ENCODE measurements at regions not wholly inside any gene's neighbourhood (a gene's known extent, or its start where the extent isn't known, plus 50 kb on each side); places are given as distances from the start of the nearest gene placed in this dataset.

DNA sequence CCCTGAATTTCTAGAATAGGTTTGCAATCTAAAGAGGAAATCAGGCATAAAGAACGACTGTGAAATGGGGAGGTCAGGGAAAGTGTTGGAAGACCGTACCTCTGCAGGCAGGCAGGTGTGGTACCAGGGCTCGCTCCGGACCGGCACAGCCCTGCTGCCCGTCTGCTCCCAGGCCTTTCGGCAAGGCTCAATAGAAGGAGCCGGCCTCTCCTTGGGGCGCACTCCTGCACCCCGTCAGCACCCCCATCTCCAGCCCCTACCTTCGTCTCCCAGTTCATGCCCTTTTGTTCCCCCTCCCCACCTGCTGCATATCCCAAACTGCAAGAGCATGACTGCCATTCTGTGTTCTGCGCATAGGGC lies 139.8 kb upstream of the SOX1 start:
- no peak for DNase-seq

DNA sequence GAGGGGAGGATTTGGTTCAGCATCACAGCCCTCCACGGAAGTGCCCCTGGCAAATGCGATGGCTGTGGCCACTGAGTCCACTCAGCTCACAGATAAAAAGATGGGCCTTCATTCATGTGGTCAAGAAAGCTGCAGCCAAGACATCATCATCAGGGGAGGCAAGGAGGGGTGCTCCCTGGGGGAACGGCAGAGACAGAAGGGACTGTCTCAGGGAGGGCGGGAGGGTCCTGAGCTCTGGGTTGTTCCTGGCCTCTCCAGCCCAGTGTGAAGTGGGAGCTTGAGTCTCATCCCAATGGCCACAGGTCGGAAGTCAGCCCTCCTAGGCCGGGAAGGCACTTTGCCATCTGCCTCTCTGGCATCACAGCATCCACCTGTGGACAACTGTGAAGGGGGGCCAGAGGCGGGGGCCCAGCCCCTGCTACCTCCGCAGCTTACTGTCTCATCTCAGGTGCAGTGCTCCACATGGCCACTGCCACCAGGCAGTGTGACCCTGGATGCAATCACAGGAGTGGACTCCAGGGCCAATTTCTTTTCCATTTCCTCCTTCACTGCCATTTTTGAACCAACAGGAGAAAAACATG lies 137.8 kb upstream of the SOX1 start:
- DNase-seq: no peak

GRCh38 chr13:111936267-111936925 lies 130.6 kb upstream of the SOX1 start:
- DNase-seq: no peak

DNA sequence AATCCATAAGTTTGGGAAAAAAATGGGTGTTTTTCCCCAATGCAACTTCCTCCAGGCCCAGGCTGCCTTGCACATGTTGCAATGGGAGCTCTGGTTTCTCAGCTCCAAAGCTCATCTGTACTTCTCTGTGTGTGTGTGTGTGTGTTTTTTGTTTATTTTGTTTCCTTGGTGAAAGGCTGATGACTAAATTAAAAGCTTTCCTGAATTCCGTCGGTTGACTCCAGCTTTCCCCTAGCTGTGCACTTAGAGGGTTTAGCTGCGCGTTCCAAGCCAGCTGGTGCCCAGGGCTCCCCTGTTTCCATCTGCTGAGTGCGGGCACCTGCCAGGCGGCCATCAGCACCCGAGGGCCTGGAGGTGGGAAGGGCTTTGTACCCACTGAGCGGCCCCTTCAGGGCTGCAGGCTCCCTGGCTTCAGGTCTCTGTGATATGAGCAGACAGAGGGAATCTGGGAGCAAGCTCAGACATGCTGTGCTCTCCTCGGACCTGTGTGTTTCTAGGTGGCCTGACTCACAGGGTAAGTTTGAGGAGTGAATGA lies 129.1 kb upstream of the SOX1 start:
- DNase-seq: no peak

DNA sequence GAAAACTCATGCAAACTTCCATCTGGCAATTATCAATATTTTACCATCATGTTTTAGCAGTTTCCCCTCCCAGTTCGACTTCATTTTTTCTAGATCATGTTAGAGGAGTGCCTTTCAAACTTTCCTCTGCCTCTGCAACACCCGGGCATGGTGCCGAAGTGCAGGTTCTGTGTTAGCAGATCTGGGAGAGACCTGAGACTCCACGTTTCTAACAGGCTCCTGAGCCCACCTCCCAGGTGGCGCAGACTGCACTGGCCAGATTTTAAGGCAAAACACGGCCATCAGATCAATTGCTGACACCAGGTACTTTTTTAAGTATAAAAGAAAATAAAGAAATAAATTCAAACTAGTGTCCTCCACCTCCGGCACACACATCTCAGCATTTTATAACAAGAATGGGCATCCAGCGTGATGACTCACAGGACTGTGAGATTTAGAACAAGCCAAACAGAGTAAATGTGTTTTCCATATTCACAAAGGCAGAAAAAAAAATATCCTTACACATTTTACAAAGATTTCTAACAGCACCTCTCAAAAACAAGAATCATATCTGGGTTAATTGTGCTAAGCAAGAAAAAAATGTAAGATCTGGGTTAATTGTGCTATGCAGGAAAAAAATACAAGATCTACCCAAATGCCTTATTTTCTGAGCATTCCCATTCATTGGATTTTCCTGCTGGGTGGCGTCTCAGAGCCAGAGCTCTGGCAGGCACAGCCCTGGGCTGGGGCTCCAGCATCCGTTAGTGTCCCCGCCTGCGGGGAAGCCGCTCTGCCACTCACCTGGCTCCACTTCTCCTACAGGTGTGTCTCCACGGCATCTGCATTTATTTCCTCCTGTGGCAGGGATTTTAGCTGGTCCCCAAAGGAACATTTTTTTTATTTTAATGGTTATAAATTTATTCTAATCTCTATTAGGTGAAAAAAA lies 127.9 kb upstream of the SOX1 start:
- no peak for DNase-seq

DNA sequence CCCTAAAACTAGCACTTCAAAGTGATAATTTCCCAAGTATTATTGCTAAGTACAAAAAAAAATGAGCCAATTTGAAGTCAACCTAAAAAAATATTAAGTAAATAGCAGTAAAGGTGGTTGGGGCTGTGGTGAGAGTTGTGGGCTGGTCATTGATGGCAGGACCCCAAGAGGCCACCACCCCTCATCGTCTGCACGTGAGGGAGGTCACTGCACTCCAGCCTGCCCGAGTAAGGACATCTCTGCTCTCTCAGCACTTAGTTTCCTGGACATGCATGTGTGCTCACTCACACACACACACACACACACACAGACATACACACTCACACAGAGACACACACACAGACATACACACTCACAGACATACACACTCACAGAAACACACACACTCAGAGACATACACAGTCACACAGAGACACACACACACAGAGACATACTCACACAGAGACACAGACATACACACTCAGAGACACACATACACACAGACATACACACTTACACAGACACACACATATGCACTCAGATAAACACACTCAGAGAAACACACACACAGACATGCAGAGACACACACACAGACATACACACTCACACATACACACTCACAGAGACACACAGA lies 127.2 kb upstream of the SOX1 start:
- DNase-seq: no peak

- no peak for DNase-seq
These were observed 126.1 kb upstream of the SOX1 start for GRCh38 chr13:111940892-111941291.

- DNase-seq: no peak
These were observed 125.0 kb upstream of the SOX1 start for GRCh38 chr13:111941845-111942447.

- DNase-seq: no peak
These were observed 123.6 kb upstream of the SOX1 start for GRCh38 chr13:111943229-111943795.

GRCh38 chr13:111944171-111944583 lies 122.8 kb upstream of the SOX1 start:
- no peak for DNase-seq

DNA sequence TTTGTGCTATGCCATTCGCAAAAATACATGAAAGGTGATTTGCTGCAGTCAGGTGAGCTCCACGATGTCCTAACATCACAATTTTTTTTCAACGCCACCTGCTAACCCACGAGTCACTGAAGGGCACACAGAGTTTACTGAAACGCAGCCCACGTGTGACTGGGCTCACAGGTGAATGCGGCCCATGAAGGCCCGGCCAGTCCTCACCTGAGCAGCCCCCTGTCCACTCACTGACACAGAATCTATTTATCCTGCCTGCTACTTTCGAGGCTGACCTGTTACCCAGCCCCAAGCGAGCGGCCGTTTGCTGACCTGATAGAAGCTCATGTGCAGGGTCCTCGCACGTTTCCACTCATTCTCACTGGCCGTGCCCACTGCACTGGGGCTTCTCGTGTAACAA lies 121.9 kb upstream of the SOX1 start:
- DNase-seq: no peak

DNA sequence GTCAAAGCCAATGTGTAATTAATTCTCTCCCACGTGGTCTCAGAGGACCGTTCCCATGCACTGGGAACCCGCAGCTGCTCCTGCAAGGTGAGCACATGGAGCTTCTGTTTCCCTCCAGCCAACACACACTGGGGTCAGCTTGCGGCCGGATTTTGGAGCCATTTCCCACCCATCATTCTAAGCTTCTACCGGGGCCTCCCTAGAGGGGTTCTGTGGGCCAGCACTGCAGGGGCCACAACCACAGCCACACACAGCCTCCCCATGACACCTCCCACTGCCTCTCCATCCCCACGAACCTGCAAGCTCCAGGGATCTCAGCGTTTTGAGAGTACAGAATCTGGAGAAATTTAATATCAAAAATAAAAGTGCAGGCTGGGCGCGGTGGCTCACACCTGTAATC lies 120.7 kb upstream of the SOX1 start:
- no peak for DNase-seq

GRCh38 chr13:111947026-111947810 lies 119.7 kb upstream of the SOX1 start:
- no peak for DNase-seq

GRCh38 chr13:111947876-111948275 lies 119.1 kb upstream of the SOX1 start:
- no peak for DNase-seq

DNA sequence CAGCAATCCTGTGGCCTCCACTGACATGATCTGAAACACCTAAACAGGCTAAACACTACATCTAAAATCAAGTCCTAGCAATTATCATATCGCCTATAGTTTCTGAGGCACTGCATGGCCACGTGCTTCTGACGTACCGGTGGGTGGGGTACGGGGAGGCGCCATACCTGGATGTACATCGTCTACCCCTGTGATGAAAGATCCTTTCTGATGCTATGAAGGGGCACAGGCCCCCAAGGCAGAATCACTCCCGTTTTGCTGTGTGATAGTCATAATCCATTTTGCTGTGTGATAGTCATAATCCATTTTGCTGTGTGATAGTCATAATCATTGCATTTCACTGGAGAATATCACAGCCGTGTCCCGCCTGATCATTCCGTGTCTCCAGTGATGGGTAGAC lies 118.7 kb upstream of the SOX1 start:
- no peak for DNase-seq

GRCh38 chr13:111948811-111949210 lies 118.1 kb upstream of the SOX1 start:
- no peak for DNase-seq

GRCh38 chr13:111949311-111949710 lies 117.6 kb upstream of the SOX1 start:
- no peak for DNase-seq

DNA sequence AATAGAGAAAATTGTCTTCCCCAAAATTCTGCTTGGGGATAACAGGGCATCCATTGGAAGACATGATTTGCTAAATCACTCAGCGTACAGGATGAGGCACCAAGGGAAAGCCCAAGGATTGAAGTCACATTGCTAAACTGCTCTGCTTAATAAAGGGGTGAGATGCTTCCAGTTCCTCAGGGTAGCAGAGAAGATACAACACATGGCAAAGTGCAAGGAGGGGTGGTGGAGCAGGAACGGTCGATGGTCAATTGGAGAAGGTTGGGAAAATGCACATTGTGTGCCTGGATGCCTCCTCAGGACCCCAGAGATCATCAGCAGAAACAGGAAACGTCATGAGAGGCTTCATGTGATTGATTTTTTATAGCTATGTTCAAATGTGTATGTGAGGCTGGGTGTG lies 116.3 kb upstream of the SOX1 start:
- no peak for DNase-seq

DNA sequence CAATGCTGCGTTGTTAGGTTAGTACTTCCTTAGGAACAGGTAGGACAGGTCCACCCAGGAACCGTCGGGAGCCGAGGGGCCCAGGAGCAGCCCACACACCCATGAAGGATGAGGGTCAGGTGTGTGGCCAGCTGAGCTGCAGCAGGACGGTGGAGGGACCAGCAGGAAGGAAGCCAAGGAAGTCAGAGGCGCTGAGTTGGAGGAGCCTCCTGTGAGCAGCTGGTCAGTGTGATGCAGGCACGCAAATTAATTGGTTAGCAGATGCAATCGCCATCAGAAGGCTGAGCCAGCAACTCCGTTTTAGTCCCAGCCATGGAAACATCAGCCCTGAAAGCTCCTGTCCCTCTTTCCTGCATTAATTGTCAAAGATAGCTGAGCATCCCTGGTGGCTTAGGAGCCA lies 114.9 kb upstream of the SOX1 start:
- DNase-seq: no peak

DNA sequence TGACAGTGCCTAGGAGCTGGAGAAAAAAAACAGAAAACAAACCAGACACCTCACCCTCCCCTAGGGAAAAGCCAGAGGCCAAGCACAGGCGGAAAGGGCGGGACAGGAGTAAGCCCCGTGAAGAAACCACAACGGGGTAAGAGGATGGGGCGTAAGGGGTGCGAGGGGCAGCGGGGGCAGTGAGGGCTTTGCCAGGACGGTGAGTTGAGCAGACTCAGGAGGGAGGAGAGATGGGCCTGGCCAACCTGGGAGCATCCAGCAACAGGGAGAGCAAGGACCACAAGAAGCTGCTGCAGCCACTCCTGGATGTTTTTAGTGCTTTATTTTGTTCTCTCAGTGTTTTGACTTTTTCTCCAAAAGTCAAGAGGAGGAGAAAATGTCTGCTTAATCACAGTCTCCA lies 114.1 kb upstream of the SOX1 start:
- DNase-seq: no peak

- DNase-seq: no peak
These were observed 113.3 kb upstream of the SOX1 start for GRCh38 chr13:111953546-111954178.

All from inflammatory macrophage treated with lipopolysaccharide for 1 hour (primary cell).